Gastroesophageal sphincter (tissue), 4 donors: ENCODE measurements at regions not wholly inside any gene's neighbourhood (a gene's known extent, or its start where the extent isn't known, plus 50 kb on each side); places are given as distances from the start of the nearest gene placed in this dataset.

Experiments used
- ATAC-seq: fragments of 150-250 bp; one replicate; pipeline ENCODE4 v1.9.1; 2016; ENCODE audit warnings: mild to moderate bottlenecking, moderate library complexity
- H3K27ac ChIP-seq, 4 donors: fragments of 200-600 bp; sonication (generic) in 3 of 4; 1 replicate in 3 of 4; 2 replicates in 1 of 4; pipeline ENCODE4 v1.5.1; 2016 to 2019
- H3K27me3 ChIP-seq: fragments of 200-600 bp; sonication (generic); one replicate; pipeline ENCODE4 v1.5.1; 2019
- H3K36me3 ChIP-seq, 2 donors: fragments of 200-600 bp; sonication (generic); one replicate each; pipeline ENCODE4 v1.5.1; 2019; ENCODE audit warnings: control low read depth in 1 of 2
- H3K4me1 ChIP-seq, 3 donors: fragments of 200-600 bp; sonication (generic); 1 replicate in 2 of 3; 2 replicates in 1 of 3; pipeline ENCODE4 v1.5.1; 2016 to 2019; ENCODE audit warnings: control low read depth in 2 of 3
- H3K4me3 ChIP-seq, 2 donors: fragments of 200-600 bp; sonication (generic); one replicate each; pipeline ENCODE4 v1.5.1; 2019; ENCODE audit warnings: mild to moderate bottlenecking in 1 of 2, moderate library complexity in 1 of 2
- H3K9me3 ChIP-seq, 3 donors: fragments of 200-600 bp; sonication (generic); one replicate each; pipeline ENCODE4 v1.5.1; 2017 to 2019; ENCODE audit warnings: control low read depth in 2 of 3
- EP300 ChIP-seq: sonication (generic); formaldehyde crosslinking; IDR thresholded peaks from one replicate; pipeline ENCODE4 v1.6.1; 2017; ENCODE audit warnings: antibody characterized with exemption, mild to moderate bottlenecking
- POLR2A ChIP-seq, 2 donors: fragments of 450-650 bp; IDR thresholded peaks; one replicate each; pipeline ENCODE4 v1.6.1; 2017; ENCODE audit warnings: antibody characterized with exemption in 2 of 2, mild to moderate bottlenecking in 2 of 2, moderate library complexity in 1 of 2
- POLR2AphosphoS5 ChIP-seq: sonication (generic); formaldehyde crosslinking; IDR thresholded peaks from one replicate; pipeline ENCODE4 v1.6.1; 2017; ENCODE audit warnings: antibody characterized with exemption
- WGBS, 2 donors: methylation state at CpG; one replicate each; pipeline ENCODE4 v1.1.5; 2018; ENCODE audit warnings: low coverage in 1 of 2; 5-methylcytosine and 5-hydroxymethylcytosine counted together
- TF ChIP-seq, protein P1 (sequence below), 4 experiments: fragments of 200-600 bp in 2 of 4; fragments of 450-650 bp in 2 of 4; sonication (generic) in 1 of 4; IDR thresholded peaks; one replicate each; pipeline ENCODE4 v1.5.1; 2017 to 2019; ENCODE audit warnings: antibody characterized with exemption in 4 of 4, mild to moderate bottlenecking in 2 of 4, moderate library complexity in 2 of 4

DNA sequence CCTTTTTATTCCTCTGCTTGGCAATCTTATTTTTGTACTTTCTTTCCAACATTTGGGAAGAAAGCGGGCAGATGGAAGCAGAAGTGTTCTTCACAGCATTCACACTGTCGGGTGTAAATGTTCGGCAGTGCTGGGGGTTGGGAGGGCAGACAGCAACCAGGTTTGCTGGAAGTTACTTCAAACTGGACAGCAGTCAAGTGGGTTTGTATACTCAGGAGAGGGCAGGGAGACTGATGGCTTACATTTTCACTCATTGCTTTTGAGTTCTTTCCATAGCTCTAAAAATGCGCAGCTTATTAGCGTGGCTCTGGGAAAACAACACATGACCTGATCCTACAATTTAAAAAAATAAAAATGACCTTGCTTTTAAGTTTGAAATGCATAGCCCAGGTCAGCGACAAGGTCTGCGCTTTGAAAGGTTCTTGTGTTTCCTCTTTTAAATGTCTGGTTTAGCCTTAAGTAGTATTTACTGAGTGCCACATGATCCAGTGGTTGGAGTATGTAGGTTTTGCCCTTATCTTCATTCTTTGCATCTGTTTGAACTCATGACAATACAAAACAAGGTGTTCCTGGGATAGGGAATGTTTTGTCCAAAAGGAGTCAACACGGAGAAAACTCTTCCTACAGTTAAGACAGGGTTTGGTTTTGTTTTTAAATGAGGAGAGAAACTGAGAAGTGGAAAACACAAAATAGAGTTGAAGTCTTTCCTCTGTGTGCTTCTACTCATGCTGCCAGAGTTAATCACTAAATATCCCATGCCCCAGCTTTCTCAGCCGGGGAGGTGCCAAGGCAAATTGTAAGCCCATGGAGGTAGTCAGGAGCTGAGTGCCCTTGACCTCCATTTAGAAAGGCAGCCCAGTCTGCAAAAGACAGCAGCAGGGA is 132.7 kb upstream of the DMRT1 start:
- ATAC-seq, result no peak
- TF ChIP-seq EP300 (no peak), POLR2A (IDR thresholded peaks at IDR 0.05) (no peak), POLR2AphosphoS5 (peak; percentile 38)
- TF ChIP-seq, protein P1, sequence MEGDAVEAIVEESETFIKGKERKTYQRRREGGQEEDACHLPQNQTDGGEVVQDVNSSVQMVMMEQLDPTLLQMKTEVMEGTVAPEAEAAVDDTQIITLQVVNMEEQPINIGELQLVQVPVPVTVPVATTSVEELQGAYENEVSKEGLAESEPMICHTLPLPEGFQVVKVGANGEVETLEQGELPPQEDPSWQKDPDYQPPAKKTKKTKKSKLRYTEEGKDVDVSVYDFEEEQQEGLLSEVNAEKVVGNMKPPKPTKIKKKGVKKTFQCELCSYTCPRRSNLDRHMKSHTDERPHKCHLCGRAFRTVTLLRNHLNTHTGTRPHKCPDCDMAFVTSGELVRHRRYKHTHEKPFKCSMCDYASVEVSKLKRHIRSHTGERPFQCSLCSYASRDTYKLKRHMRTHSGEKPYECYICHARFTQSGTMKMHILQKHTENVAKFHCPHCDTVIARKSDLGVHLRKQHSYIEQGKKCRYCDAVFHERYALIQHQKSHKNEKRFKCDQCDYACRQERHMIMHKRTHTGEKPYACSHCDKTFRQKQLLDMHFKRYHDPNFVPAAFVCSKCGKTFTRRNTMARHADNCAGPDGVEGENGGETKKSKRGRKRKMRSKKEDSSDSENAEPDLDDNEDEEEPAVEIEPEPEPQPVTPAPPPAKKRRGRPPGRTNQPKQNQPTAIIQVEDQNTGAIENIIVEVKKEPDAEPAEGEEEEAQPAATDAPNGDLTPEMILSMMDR (IDR thresholded peaks at IDR 0.05), result no peak
- Histone ChIP-seq H3K27me3 (no peaks in the 10 kb centered on the region), H3K4me1 (peaks cover 3 to 81% (median 12%) of the 10 kb centered on the region in 3 donors), H3K27ac (peak overlapping the region; percentile 82 to 85 (median 84)), H3K36me3 (peaks cover 0 to 28% of the 10 kb centered on the region in 2 donors), H3K9me3 (no peaks in the 10 kb centered on the region), H3K4me3 (peak overlapping the region; percentile 36 to 48)
- 32 to 46% methylated on average over 8 to 9 of the region's 9 CpGs for WGBS, 2 donors

DNA sequence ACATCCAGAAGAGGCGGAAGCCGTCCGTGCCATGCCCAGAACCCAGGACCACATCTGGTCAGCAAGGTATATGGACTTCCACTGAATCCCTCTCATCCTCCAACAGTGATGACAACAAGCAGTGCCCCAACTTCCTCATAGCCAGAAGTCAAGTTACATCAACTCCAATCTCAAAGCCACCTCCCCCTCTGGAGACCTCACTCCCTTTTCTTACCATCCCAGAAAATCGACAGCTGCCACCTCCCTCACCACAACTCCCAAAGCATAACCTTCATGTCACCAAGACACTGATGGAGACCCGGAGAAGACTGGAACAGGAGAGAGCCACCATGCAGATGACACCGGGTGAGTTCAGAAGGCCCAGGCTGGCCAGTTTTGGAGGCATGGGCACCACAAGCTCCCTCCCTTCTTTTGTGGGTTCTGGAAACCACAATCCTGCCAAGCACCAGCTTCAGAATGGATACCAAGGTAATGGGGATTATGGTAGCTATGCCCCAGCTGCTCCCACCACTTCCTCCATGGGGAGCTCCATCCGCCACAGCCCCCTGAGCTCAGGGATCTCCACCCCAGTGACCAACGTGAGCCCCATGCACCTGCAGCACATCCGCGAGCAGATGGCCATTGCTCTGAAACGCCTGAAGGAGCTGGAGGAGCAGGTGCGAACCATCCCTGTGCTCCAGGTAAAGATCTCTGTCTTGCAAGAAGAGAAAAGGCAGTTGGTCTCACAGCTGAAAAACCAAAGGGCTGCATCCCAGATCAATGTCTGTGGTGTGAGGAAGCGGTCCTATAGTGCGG is 130.3 kb upstream of the DMRT1 start:
- TF ChIP-seq, protein P1 (IDR thresholded peaks at IDR 0.05), result no peak
- no peak for TF ChIP-seq POLR2A (IDR thresholded peaks at IDR 0.05)
- no peak for TF ChIP-seq POLR2AphosphoS5
- no peak for TF ChIP-seq EP300
- H3K27me3 ChIP-seq, result no peaks in the 10 kb centered on the region
- peaks cover 6 to 81% (median 10%) of the 10 kb centered on the region in 3 donors for H3K4me1 ChIP-seq
- no peak overlapping the region for H3K4me3 ChIP-seq
- ATAC-seq, result no peak
- 94 to 98% methylated on average over 7 to 14 of the region's 14 CpGs for WGBS, 2 donors
- no peaks in the 10 kb centered on the region for H3K9me3 ChIP-seq
- H3K36me3 ChIP-seq, result peaks cover 0 to 28% of the 10 kb centered on the region in 2 donors
- peak overlapping the region in 1 of 4 donors; percentile 87 for H3K27ac ChIP-seq

DNA sequence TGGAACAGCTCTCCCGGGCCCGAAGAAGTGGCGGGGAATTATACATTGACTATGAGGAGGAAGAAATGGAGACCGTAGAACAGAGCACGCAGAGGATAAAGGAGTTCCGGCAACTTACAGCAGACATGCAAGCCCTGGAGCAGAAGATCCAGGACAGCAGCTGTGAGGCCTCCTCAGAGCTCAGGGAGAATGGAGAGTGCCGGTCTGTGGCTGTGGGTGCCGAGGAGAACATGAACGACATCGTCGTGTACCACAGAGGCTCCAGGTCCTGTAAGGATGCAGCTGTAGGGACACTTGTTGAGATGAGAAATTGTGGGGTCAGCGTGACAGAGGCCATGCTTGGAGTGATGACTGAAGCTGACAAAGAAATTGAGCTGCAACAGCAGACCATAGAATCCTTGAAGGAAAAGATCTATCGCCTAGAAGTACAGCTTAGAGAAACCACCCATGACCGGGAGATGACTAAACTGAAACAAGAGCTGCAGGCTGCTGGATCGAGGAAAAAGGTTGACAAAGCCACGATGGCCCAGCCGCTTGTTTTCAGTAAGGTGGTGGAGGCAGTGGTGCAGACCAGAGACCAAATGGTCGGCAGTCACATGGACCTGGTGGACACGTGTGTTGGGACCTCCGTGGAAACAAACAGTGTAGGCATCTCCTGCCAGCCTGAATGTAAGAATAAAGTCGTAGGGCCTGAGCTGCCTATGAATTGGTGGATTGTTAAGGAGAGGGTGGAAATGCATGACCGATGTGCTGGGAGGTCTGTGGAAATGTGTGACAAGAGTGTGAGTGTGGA is 129.5 kb upstream of the DMRT1 start:
- H3K27ac ChIP-seq, result peak overlapping the region in 2 of 4 donors; percentile 87 to 90
- TF ChIP-seq, protein P1 (IDR thresholded peaks at IDR 0.05), result no peak
- TF ChIP-seq POLR2AphosphoS5 (no peak), POLR2A (IDR thresholded peaks at IDR 0.05) (no peak), EP300 (no peak)
- no peak for ATAC-seq
- WGBS, 2 donors, result 87 to 90% methylated on average over 15 to 19 of the region's 22 CpGs
- peaks cover 0 to 28% of the 10 kb centered on the region in 2 donors for H3K36me3 ChIP-seq
- H3K4me1 ChIP-seq, result peaks cover 3 to 83% (median 13%) of the 10 kb centered on the region in 3 donors
- H3K4me3 ChIP-seq, result no peak overlapping the region
- no peaks in the 10 kb centered on the region for H3K27me3 ChIP-seq
- no peaks in the 10 kb centered on the region for H3K9me3 ChIP-seq

DNA sequence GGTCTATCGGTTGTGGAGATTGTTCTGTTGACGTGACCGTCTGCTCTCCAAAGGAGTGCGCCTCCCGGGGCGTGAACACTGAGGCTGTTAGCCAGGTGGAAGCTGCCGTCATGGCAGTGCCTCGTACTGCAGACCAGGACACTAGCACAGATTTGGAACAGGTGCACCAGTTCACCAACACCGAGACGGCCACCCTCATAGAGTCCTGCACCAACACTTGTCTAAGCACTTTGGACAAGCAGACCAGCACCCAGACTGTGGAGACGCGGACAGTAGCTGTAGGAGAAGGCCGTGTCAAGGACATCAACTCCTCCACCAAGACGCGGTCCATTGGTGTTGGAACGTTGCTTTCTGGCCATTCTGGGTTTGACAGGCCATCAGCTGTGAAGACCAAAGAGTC is 128.9 kb upstream of the DMRT1 start:
- peak overlapping the region in 1 of 2 donors; percentile 32 for H3K4me3 ChIP-seq
- no peak for ATAC-seq
- no peaks in the 10 kb centered on the region for H3K27me3 ChIP-seq
- peaks cover 7 to 89% (median 16%) of the 10 kb centered on the region in 3 donors for H3K4me1 ChIP-seq
- WGBS, 2 donors, result 88 to 93% methylated on average over 8 to 10 of the region's 16 CpGs
- peaks cover 0 to 28% of the 10 kb centered on the region in 2 donors for H3K36me3 ChIP-seq
- no peaks in the 10 kb centered on the region for H3K9me3 ChIP-seq
- TF ChIP-seq, protein P1 (IDR thresholded peaks at IDR 0.05), result no peak
- TF ChIP-seq EP300 (no peak), POLR2AphosphoS5 (no peak), POLR2A (IDR thresholded peaks at IDR 0.05) (no peak)
- peak overlapping the region in 3 of 4 donors; percentile 80 to 90 (median 87) for H3K27ac ChIP-seq
